NCI-H526 (cell line): ENCODE measurements at regions not wholly inside any gene's neighbourhood (a gene's known extent, or its start where the extent isn't known, plus 50 kb on each side); places are given as distances from the start of the nearest gene placed in this dataset.

Experiments
- DNase-seq, 2 experiments: peaks; one replicate each; lab custom pipeline; 2025; lab: John Stamatoyannopoulos, UW

GRCh38 chr3:54071601-54072000 is 50.8 kb upstream of the CACNA2D3 start:
- no peak for DNase-seq

- DNase-seq, result no peak
Observed at GRCh38 chr3:54069961-54070360, 52.4 kb upstream of the CACNA2D3 start.

- DNase-seq, result peak in 1 of 2 experiments; percentile 48
Observed at GRCh38 chr3:54067055-54067698, 55.2 kb upstream of the CACNA2D3 start.

- no peak for DNase-seq
Observed at GRCh38 chr3:54066253-54066652, 56.1 kb upstream of the CACNA2D3 start.

GRCh38 chr3:54065586-54065985 is 56.8 kb upstream of the CACNA2D3 start:
- no peak for DNase-seq

- DNase-seq, result no peak
Observed at GRCh38 chr3:54065140-54065539, 57.2 kb upstream of the CACNA2D3 start.

GRCh38 chr3:54064486-54064885 is 57.9 kb upstream of the CACNA2D3 start:
- DNase-seq, result no peak

- no peak for DNase-seq
Observed at GRCh38 chr3:54062546-54062945, 59.8 kb upstream of the CACNA2D3 start.

- no peak for DNase-seq
Observed at GRCh38 chr3:54056521-54056920, 65.8 kb upstream of the CACNA2D3 start.

- no peak for DNase-seq
Observed at GRCh38 chr3:54053882-54054281, 68.5 kb upstream of the CACNA2D3 start.

- no peak for DNase-seq
Observed at GRCh38 chr3:54053211-54053610, 69.1 kb upstream of the CACNA2D3 start.

GRCh38 chr3:54047568-54047967 is 74.8 kb upstream of the CACNA2D3 start:
- no peak for DNase-seq

GRCh38 chr3:54046641-54047214 is 75.6 kb upstream of the CACNA2D3 start:
- no peak for DNase-seq

- no peak for DNase-seq
Observed at GRCh38 chr3:54045061-54045815, 77.1 kb upstream of the CACNA2D3 start.

- DNase-seq, result no peak
Observed at GRCh38 chr3:54042259-54042823, 80.0 kb upstream of the CACNA2D3 start.

- DNase-seq, result no peak
Observed at GRCh38 chr3:54040476-54040875, 81.9 kb upstream of the CACNA2D3 start.

GRCh38 chr3:54038391-54038790 is 84.0 kb upstream of the CACNA2D3 start:
- DNase-seq, result no peak

GRCh38 chr3:54036543-54036942 is 85.8 kb upstream of the CACNA2D3 start:
- no peak for DNase-seq

- DNase-seq, result no peak
Observed at GRCh38 chr3:54034971-54035370, 87.4 kb upstream of the CACNA2D3 start.

GRCh38 chr3:54033761-54034160 is 88.6 kb upstream of the CACNA2D3 start:
- DNase-seq, result no peak

GRCh38 chr3:54032598-54032997 is 89.8 kb upstream of the CACNA2D3 start:
- DNase-seq, result no peak

- DNase-seq, result no peak
Observed at GRCh38 chr3:54028372-54028771, 94.0 kb upstream of the CACNA2D3 start.

GRCh38 chr3:54026543-54026942 is 95.8 kb upstream of the CACNA2D3 start:
- no peak for DNase-seq
